Esophagus muscularis mucosa (tissue), 4 donors: ENCODE measurements at regions not wholly inside any gene's neighbourhood (a gene's known extent, or its start where the extent isn't known, plus 50 kb on each side); places are given as distances from the start of the nearest gene placed in this dataset.

Experiments used
- EP300 ChIP-seq: sonication (generic); formaldehyde crosslinking; IDR thresholded peaks from one replicate; pipeline ENCODE4 v1.6.1; 2017; ENCODE audit warnings: antibody characterized with exemption
- POLR2AphosphoS5 ChIP-seq, 2 donors: sonication (generic); formaldehyde crosslinking; IDR thresholded peaks; one replicate each; pipeline ENCODE4 v1.6.1; 2017; ENCODE audit warnings: antibody characterized with exemption in 2 of 2
- TF ChIP-seq, protein P1 (sequence below), 3 experiments: fragments of 200-600 bp in 2 of 3; fragments of 450-650 bp in 1 of 3; sonication (generic) in 2 of 3; IDR thresholded peaks; one replicate each; pipeline ENCODE4 v1.5.1; 2017 to 2019; ENCODE audit warnings: antibody characterized with exemption in 3 of 3, mild to moderate bottlenecking in 2 of 3, moderate library complexity in 1 of 3

DNA sequence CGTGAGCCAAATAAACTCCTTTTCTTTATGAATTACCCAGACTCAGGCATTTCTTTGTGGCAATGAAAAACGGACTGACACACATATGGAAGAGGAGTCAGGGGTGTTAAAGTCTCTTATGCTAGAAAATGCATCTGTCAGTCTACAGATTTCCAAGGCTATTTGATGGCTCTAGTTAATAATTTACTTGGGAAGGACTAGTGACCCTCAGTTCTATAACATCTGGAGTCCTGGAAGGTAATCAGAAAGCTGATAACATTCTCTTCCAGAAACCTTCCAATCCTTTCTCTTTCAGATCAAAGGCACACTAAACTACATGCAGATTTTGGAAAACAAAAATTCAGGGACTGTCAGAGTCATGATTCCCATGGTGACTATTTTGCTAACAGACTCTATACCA lies 142.0 kb upstream of the TEX13D start:
- no peak for TF ChIP-seq POLR2AphosphoS5 (IDR thresholded peaks at IDR 0.05)
- TF ChIP-seq, protein P1, sequence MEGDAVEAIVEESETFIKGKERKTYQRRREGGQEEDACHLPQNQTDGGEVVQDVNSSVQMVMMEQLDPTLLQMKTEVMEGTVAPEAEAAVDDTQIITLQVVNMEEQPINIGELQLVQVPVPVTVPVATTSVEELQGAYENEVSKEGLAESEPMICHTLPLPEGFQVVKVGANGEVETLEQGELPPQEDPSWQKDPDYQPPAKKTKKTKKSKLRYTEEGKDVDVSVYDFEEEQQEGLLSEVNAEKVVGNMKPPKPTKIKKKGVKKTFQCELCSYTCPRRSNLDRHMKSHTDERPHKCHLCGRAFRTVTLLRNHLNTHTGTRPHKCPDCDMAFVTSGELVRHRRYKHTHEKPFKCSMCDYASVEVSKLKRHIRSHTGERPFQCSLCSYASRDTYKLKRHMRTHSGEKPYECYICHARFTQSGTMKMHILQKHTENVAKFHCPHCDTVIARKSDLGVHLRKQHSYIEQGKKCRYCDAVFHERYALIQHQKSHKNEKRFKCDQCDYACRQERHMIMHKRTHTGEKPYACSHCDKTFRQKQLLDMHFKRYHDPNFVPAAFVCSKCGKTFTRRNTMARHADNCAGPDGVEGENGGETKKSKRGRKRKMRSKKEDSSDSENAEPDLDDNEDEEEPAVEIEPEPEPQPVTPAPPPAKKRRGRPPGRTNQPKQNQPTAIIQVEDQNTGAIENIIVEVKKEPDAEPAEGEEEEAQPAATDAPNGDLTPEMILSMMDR (IDR thresholded peaks at IDR 0.05): no peak
- TF ChIP-seq EP300: no peak
